ENCODE measurements at regions not wholly inside any gene's neighbourhood (a gene's known extent, or its start where the extent isn't known, plus 50 kb on each side); places are given as distances from the start of the nearest gene placed in this dataset.

DNA sequence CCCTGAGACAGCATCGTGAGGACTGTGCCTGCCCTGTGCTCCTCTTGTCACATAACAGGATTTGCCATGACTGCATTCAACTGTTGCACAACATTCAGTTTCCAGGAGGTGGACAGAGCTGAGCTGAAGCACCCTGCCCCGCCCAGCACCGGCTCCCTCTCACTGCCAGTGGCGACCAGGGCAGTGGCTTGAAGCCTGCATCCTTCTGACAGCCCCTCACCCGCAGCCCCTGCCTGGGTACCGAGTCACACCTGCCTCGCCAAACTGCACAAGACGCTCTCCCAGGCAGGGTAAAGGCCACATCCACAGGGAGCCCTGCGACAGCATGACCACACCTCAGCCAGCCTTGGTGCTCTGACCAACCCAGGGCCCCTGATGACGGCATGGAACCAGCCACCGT lies 59.9 kb upstream of the ZNF354A start:
- Mint-ChIP-seq H3K9me3 (peaks cover 3% of the 10 kb centered on the region), H3K4me3 (no peak overlapping the region), H3K4me1 (no peaks in the 10 kb centered on the region), H3K27ac (no peak overlapping the region), H3K27me3 (ENCODE audit: insufficient read depth) (peaks cover 5% of the 10 kb centered on the region), H3K36me3 (ENCODE audit: low read depth) (no peaks in the 10 kb centered on the region)
- H3K9ac ChIP-seq (ENCODE audit: extremely low read depth, low read length, poor library complexity, severe bottlenecking): no peak overlapping the region
- H3K27me3 ChIP-seq (ENCODE audit: control insufficient read depth, insufficient read depth, low read length, poor library complexity, severe bottlenecking): no peaks in the 10 kb centered on the region
- no peak for DNase-seq
- peaks cover 8% of the 10 kb centered on the region for H3K9me3 ChIP-seq (ENCODE audit: control insufficient read depth, low read length)
- TF ChIP-seq, protein P1, sequence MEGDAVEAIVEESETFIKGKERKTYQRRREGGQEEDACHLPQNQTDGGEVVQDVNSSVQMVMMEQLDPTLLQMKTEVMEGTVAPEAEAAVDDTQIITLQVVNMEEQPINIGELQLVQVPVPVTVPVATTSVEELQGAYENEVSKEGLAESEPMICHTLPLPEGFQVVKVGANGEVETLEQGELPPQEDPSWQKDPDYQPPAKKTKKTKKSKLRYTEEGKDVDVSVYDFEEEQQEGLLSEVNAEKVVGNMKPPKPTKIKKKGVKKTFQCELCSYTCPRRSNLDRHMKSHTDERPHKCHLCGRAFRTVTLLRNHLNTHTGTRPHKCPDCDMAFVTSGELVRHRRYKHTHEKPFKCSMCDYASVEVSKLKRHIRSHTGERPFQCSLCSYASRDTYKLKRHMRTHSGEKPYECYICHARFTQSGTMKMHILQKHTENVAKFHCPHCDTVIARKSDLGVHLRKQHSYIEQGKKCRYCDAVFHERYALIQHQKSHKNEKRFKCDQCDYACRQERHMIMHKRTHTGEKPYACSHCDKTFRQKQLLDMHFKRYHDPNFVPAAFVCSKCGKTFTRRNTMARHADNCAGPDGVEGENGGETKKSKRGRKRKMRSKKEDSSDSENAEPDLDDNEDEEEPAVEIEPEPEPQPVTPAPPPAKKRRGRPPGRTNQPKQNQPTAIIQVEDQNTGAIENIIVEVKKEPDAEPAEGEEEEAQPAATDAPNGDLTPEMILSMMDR (conservative IDR thresholded peaks at IDR 0.05): no peak
- H3K4me3 ChIP-seq (ENCODE audit: low read length): no peak overlapping the region
- WGBS, 2 experiments (ENCODE audit: insufficient coverage in 1 of 2, insufficient read length in 1 of 2): 86 to 91% methylated on average over 8 to 11 of the region's 11 CpGs
- H3K4me1 ChIP-seq (ENCODE audit: control insufficient read depth, insufficient read depth, low read length): no peaks in the 10 kb centered on the region
- H3K27ac ChIP-seq (ENCODE audit: low read depth, low read length): no peak overlapping the region
- H3K36me3 ChIP-seq (ENCODE audit: control insufficient read depth, insufficient read depth, low read length): no peaks in the 10 kb centered on the region

DNA sequence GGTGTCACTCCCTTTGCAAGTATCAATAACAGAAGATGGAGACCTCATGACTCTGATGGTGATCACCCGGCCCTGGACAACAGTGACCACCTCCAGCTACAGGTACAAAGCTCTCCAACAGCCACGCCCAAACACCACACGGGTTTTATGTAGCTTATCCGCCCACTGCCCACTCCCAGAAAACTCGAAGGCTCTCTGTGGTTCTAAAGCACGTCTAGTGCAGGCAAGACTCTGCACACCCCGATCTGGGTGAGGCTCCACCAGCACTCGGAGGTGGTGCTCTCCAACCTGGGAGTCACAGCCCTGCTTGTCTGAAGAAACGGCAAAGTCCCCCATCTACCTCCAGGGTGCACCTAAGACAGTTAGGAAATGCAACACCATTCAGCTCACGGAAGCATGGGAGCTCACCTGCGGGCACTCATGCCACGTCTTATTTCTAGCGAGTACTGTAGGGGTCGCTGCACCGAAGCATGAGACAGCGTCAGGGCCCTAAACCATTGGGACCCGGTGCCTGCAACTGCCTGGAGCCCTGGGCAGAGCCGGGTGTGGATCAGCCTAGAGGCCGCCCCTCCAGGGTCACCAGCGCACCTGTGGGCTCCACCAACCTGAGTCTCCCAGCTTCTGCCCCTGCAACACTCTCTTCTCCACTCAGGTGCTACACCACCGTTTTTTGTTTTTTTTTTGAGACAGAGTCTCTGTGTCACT lies 58.1 kb upstream of the ZNF354A start:
- Mint-ChIP-seq H3K4me1 (no peaks in the 10 kb centered on the region), H3K27ac (no peak overlapping the region), H3K36me3 (ENCODE audit: low read depth) (no peaks in the 10 kb centered on the region), H3K27me3 (ENCODE audit: insufficient read depth) (peaks cover 3% of the 10 kb centered on the region), H3K4me3 (no peak overlapping the region), H3K9me3 (peaks cover 3% of the 10 kb centered on the region)
- no peak overlapping the region for H3K27ac ChIP-seq (ENCODE audit: low read depth, low read length)
- TF ChIP-seq, protein P1 (conservative IDR thresholded peaks at IDR 0.05): peak; percentile 44
- peaks cover 8% of the 10 kb centered on the region for H3K9me3 ChIP-seq (ENCODE audit: control insufficient read depth, low read length)
- no peak overlapping the region for H3K9ac ChIP-seq (ENCODE audit: extremely low read depth, low read length, poor library complexity, severe bottlenecking)
- 84 to 87% methylated on average over 15 to 21 of the region's 21 CpGs for WGBS, 2 experiments (ENCODE audit: insufficient coverage in 1 of 2, insufficient read length in 1 of 2)
- no peaks in the 10 kb centered on the region for H3K36me3 ChIP-seq (ENCODE audit: control insufficient read depth, insufficient read depth, low read length)
- no peaks in the 10 kb centered on the region for H3K4me1 ChIP-seq (ENCODE audit: control insufficient read depth, insufficient read depth, low read length)
- no peak for DNase-seq
- H3K4me3 ChIP-seq (ENCODE audit: low read length): no peak overlapping the region
- H3K27me3 ChIP-seq (ENCODE audit: control insufficient read depth, insufficient read depth, low read length, poor library complexity, severe bottlenecking): no peaks in the 10 kb centered on the region

DNA sequence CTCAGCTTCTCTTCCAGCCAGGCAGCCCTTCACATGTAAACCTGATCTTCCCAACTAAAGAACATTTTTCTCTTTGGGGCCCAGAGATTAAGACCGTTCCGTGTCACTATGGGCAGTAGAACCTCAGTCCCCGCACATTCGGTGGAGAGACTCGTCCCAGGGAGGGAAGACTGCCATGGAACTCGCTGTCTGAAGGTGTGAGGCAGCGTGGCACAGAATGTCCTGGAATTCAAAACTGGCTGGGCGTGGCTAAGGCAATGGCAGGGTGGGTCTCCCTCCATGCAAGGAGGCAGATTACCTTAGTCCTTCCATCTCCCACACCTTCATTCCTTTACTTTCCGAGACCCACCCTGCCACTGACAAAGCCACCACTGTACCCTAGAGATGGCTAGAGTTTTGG lies 57.4 kb upstream of the ZNF354A start:
- Mint-ChIP-seq H3K4me3 (no peak overlapping the region), H3K36me3 (ENCODE audit: low read depth) (no peaks in the 10 kb centered on the region), H3K4me1 (no peaks in the 10 kb centered on the region), H3K9me3 (peaks cover 3% of the 10 kb centered on the region), H3K27ac (no peak overlapping the region), H3K27me3 (ENCODE audit: insufficient read depth) (peaks cover 3% of the 10 kb centered on the region)
- H3K4me1 ChIP-seq (ENCODE audit: control insufficient read depth, insufficient read depth, low read length): no peaks in the 10 kb centered on the region
- no peak overlapping the region for H3K9ac ChIP-seq (ENCODE audit: extremely low read depth, low read length, poor library complexity, severe bottlenecking)
- H3K36me3 ChIP-seq (ENCODE audit: control insufficient read depth, insufficient read depth, low read length): no peaks in the 10 kb centered on the region
- H3K27me3 ChIP-seq (ENCODE audit: control insufficient read depth, insufficient read depth, low read length, poor library complexity, severe bottlenecking): no peaks in the 10 kb centered on the region
- peak; percentile 10 for DNase-seq
- TF ChIP-seq, protein P1 (conservative IDR thresholded peaks at IDR 0.05): no peak
- H3K27ac ChIP-seq (ENCODE audit: low read depth, low read length): no peak overlapping the region
- 82 to 100% methylated on average over 3 to 9 of the region's 9 CpGs for WGBS, 2 experiments (ENCODE audit: insufficient coverage in 1 of 2, insufficient read length in 1 of 2)
- H3K4me3 ChIP-seq (ENCODE audit: low read length): no peak overlapping the region
- peaks cover 8% of the 10 kb centered on the region for H3K9me3 ChIP-seq (ENCODE audit: control insufficient read depth, low read length)

Data from endodermal cell (in vitro differentiated cells).